HFF-Myc (cell line): ENCODE measurements at regions not wholly inside any gene's neighbourhood (a gene's known extent, or its start where the extent isn't known, plus 50 kb on each side); places are given as distances from the start of the nearest gene placed in this dataset.

ENCODE experiments used
- DNase-seq: peaks from one replicate; pipeline ENCODE4 v3.0.0-alpha.2; 2011; ENCODE audit warnings: low read depth; ENCODE audit errors: extremely low read depth
- H3K4me3 ChIP-seq: replicated peaks from 2 replicates; pipeline ENCODE4 v1.5.1; 2011; ENCODE audit warnings: low read depth, mild to moderate bottlenecking, control low read depth, low read length
- CTCF ChIP-seq: IDR thresholded peaks from 2 replicates; pipeline ENCODE4 v1.5.1; 2012; ENCODE audit warnings: mild to moderate bottlenecking, low read depth, low read length, control low read depth; ENCODE audit errors: missing control alignments

GRCh38 chrX:15150586-15150985, 119.3 kb downstream of the ASB9 start:
- no peak for DNase-seq
- TF ChIP-seq CTCF: no peak
- H3K4me3 ChIP-seq: no peak overlapping the region

DNA sequence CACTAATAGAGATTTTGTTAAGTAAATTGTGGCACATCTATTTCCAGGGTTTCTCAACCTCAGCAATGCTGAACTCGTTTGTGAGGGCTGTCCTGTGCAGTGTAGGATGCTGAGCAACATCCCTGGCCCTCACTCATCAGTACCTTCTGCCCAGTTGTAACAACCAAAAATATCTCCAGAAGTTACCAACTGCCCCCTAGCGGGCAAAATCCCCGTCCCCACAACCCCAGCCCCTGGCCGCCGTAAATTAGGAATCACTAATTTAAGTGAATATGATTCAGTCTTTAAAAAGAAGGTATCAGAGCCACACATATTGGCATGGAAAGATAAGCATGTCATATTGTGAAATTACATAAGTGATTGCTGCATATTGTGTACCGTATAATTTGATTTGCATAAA, 123.4 kb downstream of the ASB9 start:
- no peak for DNase-seq
- no peak overlapping the region for H3K4me3 ChIP-seq
- peak; percentile 39 for TF ChIP-seq CTCF

GRCh38 chrX:15143825-15144121, 126.1 kb downstream of the ASB9 start:
- TF ChIP-seq CTCF: no peak
- H3K4me3 ChIP-seq: no peak overlapping the region
- no peak for DNase-seq

DNA sequence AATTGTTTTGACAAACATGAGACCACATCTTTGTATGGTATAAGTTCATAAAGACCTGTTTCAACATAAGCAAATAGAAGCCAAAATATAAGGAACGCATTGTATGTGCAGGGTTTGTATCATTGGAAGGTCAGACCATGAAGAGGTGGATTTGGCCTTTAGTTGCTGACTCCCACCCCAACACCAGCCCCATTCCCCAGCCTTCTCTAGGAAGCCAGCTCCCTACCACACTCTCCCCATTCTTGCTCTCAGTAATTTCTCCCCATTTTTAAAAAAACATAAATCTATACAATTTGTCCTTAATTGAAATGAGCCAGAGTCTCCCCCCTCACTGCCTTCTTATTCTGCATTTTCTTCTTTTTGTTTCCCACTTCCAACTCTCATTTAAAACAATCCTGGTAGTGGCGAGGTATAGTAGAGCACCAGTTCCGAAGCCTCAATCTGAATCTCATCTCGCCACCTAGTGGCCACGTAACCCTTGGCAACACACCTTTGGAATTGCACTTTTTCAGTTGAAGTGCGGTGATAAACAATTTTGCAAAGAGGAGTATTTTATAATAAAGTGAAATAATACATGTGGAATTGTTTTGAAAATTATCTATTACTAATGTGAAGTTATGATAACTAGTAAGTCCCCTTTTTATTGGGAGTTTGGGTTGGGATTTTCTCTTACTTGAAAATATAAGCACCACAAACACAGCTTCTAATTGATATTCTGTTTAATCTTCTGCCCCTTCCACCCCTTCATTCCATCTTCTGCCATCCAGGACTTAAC, 126.6 kb downstream of the ASB9 start:
- peak; percentile 10 for DNase-seq
- no peak overlapping the region for H3K4me3 ChIP-seq
- peak; percentile 68 for TF ChIP-seq CTCF

DNA sequence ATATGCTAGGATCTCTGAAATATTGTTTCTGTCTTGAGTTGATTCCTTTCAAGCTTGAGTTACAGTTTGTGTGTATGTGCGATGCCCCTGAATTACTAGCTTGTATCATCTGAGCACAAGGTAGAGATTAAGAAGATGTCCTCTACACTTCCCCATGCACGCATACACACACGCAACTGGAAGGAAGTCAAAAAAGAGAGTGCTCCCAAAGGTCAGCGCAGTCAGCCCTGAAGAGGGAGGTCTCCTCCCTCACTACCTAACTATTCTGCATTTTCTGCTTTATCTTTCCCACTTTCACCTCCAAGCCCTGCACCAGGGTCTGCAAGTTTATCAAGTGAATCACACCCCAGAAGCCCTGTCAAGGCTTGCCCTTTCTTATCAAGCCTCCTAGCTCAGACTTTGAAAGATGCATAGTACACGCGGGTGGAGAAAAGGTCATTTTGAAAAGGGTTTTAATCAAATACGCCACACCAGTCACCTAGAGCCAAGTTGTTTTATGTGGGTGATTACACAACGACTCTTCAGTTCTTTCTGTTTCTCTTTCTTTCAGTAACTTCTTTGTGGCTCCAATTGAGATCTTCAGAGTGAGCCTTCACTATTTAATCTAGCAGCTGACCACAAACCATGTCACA, 127.7 kb downstream of the ASB9 start:
- no peak overlapping the region for H3K4me3 ChIP-seq
- TF ChIP-seq CTCF: no peak
- DNase-seq: no peak

DNA sequence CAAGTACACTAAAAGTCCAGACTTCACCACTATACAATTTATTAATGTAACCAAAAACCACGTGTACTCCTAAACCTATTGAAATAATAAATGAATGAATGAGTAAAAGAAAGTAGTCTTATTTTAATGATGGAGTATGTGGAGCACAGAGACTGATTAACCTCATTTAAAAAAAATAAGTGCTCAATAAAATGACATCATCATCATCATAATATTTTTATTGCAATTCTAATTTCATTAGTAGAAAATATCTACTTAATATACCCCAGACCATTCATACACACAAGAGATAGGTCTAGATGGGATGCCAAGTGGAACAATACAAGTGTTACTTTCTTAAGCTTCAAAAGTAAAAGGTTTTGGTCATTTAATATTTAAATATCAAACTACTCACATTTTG, 133.1 kb downstream of the ASB9 start:
- H3K4me3 ChIP-seq: no peak overlapping the region
- no peak for TF ChIP-seq CTCF
- DNase-seq: no peak

GRCh38 chrX:15129412-15129811, 140.5 kb downstream of the ASB9 start:
- no peak for DNase-seq
- TF ChIP-seq CTCF: no peak
- no peak overlapping the region for H3K4me3 ChIP-seq
